WTC11 (cell line): ENCODE measurements at regions not wholly inside any gene's neighbourhood (a gene's known extent, or its start where the extent isn't known, plus 50 kb on each side); places are given as distances from the start of the nearest gene placed in this dataset.

Experiments
- ATAC-seq: fragments of 200-7000 bp; cut with Tn5 transposase; 2 replicates; pipeline ENCODE4 v1.10.0; 2021; ENCODE audit warnings: mild to moderate bottlenecking, moderate library complexity
- CTCF ChIA-PET: fragments of 300-600 bp; sonication (Branson Sonifier 250); formaldehyde crosslinking; loops from one replicate; lab custom pipeline; 2021; ENCODE audit warnings: antibody characterized with exemption; lab: Charles Lee
- POLR2A ChIA-PET: fragments of 350-600 bp; sonication (Branson Sonifier 250); formaldehyde crosslinking; loops from one replicate; lab custom pipeline; 2021; ENCODE audit warnings: antibody characterized with exemption; lab: Charles Lee
- DNase-seq: peaks from one replicate; pipeline ENCODE4 v3.0.0; 2021; ENCODE audit warnings: low spot score
- H3K27ac Mint-ChIP-seq: 2 replicates; pipeline ENCODE4 v1.8.0; 2021; ENCODE audit warnings: mixed read lengths
- H3K27me3 Mint-ChIP-seq: 2 replicates; pipeline ENCODE4 v1.8.0; 2021; ENCODE audit warnings: low read depth, mild to moderate bottlenecking, moderate library complexity, mixed read lengths
- H3K36me3 Mint-ChIP-seq: 2 replicates; pipeline ENCODE4 v1.8.0; 2021; ENCODE audit warnings: mixed read lengths
- H3K4me1 Mint-ChIP-seq: 2 replicates; pipeline ENCODE4 v1.8.0; 2022; ENCODE audit warnings: mixed read lengths
- H3K4me3 Mint-ChIP-seq: 2 replicates; pipeline ENCODE4 v1.8.0; 2021; ENCODE audit warnings: mild to moderate bottlenecking, moderate library complexity, mixed read lengths
- H3K9me3 Mint-ChIP-seq: 2 replicates; pipeline ENCODE4 v1.8.0; 2021; ENCODE audit warnings: mixed read lengths
- CBFB ChIP-seq: sonication (generic); formaldehyde crosslinking; IDR thresholded peaks from 2 replicates; pipeline ENCODE4 v1.8.1; 2022; ENCODE audit warnings: mild to moderate bottlenecking, low read depth, missing genetic modification reagents
- E2F1 ChIP-seq: sonication (generic); formaldehyde crosslinking; IDR thresholded peaks from 2 replicates; pipeline ENCODE4 v1.8.0; 2022; ENCODE audit warnings: mild to moderate bottlenecking, missing genetic modification reagents
- ESRRA ChIP-seq: sonication (generic); formaldehyde crosslinking; IDR thresholded peaks from 2 replicates; pipeline ENCODE4 v1.8.1; 2022; ENCODE audit warnings: mild to moderate bottlenecking, missing genetic modification reagents, borderline replicate concordance
- FOXP1 ChIP-seq: sonication (generic); formaldehyde crosslinking; IDR thresholded peaks from 2 replicates; pipeline ENCODE4 v1.8.0; 2022; ENCODE audit warnings: missing genetic modification reagents, mild to moderate bottlenecking, moderate library complexity, borderline replicate concordance
- MLX ChIP-seq: sonication (generic); formaldehyde crosslinking; IDR thresholded peaks from 2 replicates; pipeline ENCODE4 v1.8.1; 2023; ENCODE audit warnings: mild to moderate bottlenecking, missing genetic modification reagents, moderate library complexity
- NR3C1 ChIP-seq: sonication (generic); formaldehyde crosslinking; conservative IDR thresholded peaks from 2 replicates; pipeline ENCODE4 v1.8.1; 2023; ENCODE audit warnings: low read depth, mild to moderate bottlenecking, missing genetic modification reagents
- OVOL2 ChIP-seq: fragments of 250-450 bp; sonication (Bioruptor Pico); IDR thresholded peaks from 2 replicates; pipeline ENCODE4 v1.9.0; 2021; ENCODE audit warnings: mild to moderate bottlenecking, borderline replicate concordance
- SMAD3 ChIP-seq: sonication (generic); formaldehyde crosslinking; IDR thresholded peaks from 2 replicates; pipeline ENCODE4 v1.8.0; 2022; ENCODE audit warnings: missing genetic modification reagents, mild to moderate bottlenecking, borderline replicate concordance
- SOX15 ChIP-seq: fragments of 250-450 bp; sonication (Bioruptor Pico); IDR thresholded peaks from 2 replicates; pipeline ENCODE4 v1.9.0; 2021; ENCODE audit warnings: mild to moderate bottlenecking
- SP1 ChIP-seq: sonication (generic); formaldehyde crosslinking; conservative IDR thresholded peaks from 2 replicates; pipeline ENCODE4 v1.8.1; 2022; ENCODE audit warnings: missing genetic modification reagents
- ZMAT4 ChIP-seq: fragments of 250-450 bp; sonication (Bioruptor Pico); IDR thresholded peaks from 2 replicates; pipeline ENCODE4 v1.9.0; 2021; ENCODE audit warnings: mild to moderate bottlenecking
- ZNF138 ChIP-seq: sonication (generic); formaldehyde crosslinking; conservative IDR thresholded peaks from 2 replicates; pipeline ENCODE4 v1.8.1; 2022; ENCODE audit warnings: mild to moderate bottlenecking, moderate library complexity, missing genetic modification reagents
- ZNF219 ChIP-seq: sonication (generic); formaldehyde crosslinking; IDR thresholded peaks from 2 replicates; pipeline ENCODE4 v1.8.0; 2023; ENCODE audit warnings: missing genetic modification reagents, mild to moderate bottlenecking, borderline replicate concordance
- ZNF232 ChIP-seq: sonication (generic); formaldehyde crosslinking; IDR thresholded peaks from 2 replicates; pipeline ENCODE4 v1.8.0; 2022; ENCODE audit warnings: mild to moderate bottlenecking, missing genetic modification reagents
- ZNF423 ChIP-seq: fragments of 250-450 bp; sonication (Bioruptor Pico); IDR thresholded peaks from 2 replicates; pipeline ENCODE4 v2.1.2; 2022; ENCODE audit warnings: mild to moderate bottlenecking, moderate library complexity
- TF ChIP-seq, protein P1 (sequence below): sonication (generic); formaldehyde crosslinking; IDR thresholded peaks from 2 replicates; pipeline ENCODE4 v1.8.1; 2022; ENCODE audit warnings: missing genetic modification reagents, borderline replicate concordance
- TF ChIP-seq, protein P2 (sequence below): sonication (generic); formaldehyde crosslinking; IDR thresholded peaks from 2 replicates; pipeline ENCODE4 v1.8.1; 2022; ENCODE audit warnings: low read depth, mild to moderate bottlenecking, moderate library complexity, missing genetic modification reagents, borderline replicate concordance
- TF ChIP-seq, protein P3 (sequence below): fragments of 250-450 bp; sonication (Bioruptor Pico); conservative IDR thresholded peaks from 2 replicates; pipeline ENCODE4 v1.9.0; 2021; ENCODE audit warnings: mild to moderate bottlenecking

- no peak for TF ChIP-seq MLX (CRISPR knock-in tag)
- TF ChIP-seq NR3C1 (CRISPR knock-in tag) = no peak
- TF ChIP-seq FOXP1 (CRISPR knock-in tag) = no peak
- TF ChIP-seq, protein P1, sequence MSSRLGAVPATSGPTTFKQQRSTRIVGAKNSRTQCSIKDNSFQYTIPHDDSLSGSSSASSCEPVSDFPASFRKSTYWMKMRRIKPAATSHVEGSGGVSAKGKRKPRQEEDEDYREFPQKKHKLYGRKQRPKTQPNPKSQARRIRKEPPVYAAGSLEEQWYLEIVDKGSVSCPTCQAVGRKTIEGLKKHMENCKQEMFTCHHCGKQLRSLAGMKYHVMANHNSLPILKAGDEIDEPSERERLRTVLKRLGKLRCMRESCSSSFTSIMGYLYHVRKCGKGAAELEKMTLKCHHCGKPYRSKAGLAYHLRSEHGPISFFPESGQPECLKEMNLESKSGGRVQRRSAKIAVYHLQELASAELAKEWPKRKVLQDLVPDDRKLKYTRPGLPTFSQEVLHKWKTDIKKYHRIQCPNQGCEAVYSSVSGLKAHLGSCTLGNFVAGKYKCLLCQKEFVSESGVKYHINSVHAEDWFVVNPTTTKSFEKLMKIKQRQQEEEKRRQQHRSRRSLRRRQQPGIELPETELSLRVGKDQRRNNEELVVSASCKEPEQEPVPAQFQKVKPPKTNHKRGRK (CRISPR knock-in tag) = no peak
- TF ChIP-seq, protein P2, sequence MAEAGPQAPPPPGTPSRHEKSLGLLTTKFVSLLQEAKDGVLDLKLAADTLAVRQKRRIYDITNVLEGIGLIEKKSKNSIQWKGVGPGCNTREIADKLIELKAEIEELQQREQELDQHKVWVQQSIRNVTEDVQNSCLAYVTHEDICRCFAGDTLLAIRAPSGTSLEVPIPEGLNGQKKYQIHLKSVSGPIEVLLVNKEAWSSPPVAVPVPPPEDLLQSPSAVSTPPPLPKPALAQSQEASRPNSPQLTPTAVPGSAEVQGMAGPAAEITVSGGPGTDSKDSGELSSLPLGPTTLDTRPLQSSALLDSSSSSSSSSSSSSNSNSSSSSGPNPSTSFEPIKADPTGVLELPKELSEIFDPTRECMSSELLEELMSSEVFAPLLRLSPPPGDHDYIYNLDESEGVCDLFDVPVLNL (CRISPR knock-in tag) = no peak
- TF ChIP-seq ZMAT4 (CRISPR knock-in tag) = no peak
- no peak for TF ChIP-seq ZNF219 (CRISPR knock-in tag)
Measured at GRCh38 chr9:22316645-22317044, 130.0 kb upstream of the DMRTA1 start (continued).

- no peaks in the 10 kb centered on the region for H3K36me3 Mint-ChIP-seq
- ChIA-PET CTCF (no interaction called here), POLR2A (no interaction called here)
- peaks cover 8% of the 10 kb centered on the region; the same call in 1 of the 2 replicates for H3K9me3 Mint-ChIP-seq
- no peaks in the 10 kb centered on the region for H3K27me3 Mint-ChIP-seq
- no peak overlapping the region for H3K27ac Mint-ChIP-seq
- no peak for ATAC-seq
- DNase-seq = no peak
- H3K4me1 Mint-ChIP-seq = no peaks in the 10 kb centered on the region
- no peak overlapping the region for H3K4me3 Mint-ChIP-seq
- TF ChIP-seq, protein P3, sequence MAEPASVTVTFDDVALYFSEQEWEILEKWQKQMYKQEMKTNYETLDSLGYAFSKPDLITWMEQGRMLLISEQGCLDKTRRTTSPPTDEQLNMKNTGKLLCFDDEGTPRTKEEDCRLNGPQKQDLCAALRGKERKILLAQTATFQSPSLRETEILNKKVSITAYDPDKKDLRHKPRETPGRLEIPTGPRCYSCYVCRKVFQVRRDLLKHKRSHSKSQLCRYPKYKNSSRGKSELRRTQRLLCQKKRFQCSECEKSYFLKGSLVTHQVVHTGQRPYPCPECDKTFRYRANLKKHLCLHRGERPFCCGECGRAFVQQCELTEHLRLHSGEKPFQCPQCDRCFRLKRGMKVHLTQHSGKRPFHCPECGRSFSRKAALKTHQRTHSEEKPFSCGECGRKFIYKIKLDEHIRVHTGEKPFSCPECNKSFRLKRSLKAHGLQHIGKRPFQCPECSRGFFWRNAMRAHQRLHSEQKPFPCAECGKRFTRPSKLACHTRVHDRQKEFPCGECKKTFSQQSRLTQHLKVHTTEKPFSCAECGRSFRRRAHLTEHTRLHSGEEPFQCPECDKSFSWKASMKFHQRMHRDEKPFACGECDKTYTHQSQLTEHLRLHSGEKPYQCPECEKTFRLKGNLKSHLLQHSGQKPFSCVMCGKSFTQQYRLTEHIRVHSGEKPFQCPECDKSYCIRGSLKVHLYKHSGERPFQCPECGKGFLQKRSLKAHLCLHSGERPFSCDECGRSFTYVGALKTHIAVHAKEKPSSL (CRISPR knock-in tag) = no peak
- no peak for TF ChIP-seq SMAD3 (CRISPR knock-in tag)
- no peak for TF ChIP-seq ZNF232 (CRISPR knock-in tag)
- no peak for TF ChIP-seq OVOL2 (CRISPR knock-in tag)
- TF ChIP-seq ZNF423 (CRISPR knock-in tag) = no peak
- no peak for TF ChIP-seq SP1 (CRISPR knock-in tag)
Measured at GRCh38 chr9:22331533-22331932, 115.1 kb upstream of the DMRTA1 start.

- no peaks in the 10 kb centered on the region for H3K4me1 Mint-ChIP-seq
- no peaks in the 10 kb centered on the region for H3K36me3 Mint-ChIP-seq
- POLR2A ChIA-PET = no interaction called here
- no peak for ATAC-seq
- H3K27me3 Mint-ChIP-seq = no peaks in the 10 kb centered on the region
- CTCF ChIA-PET = interaction anchor here (1.0 kb wide), 1 partner anchor 120 kb away, joined by 3 read pairs; no protein-coding TSS in a partner anchor
- peaks cover 8% of the 10 kb centered on the region; the same call in 1 of the 2 replicates for H3K9me3 Mint-ChIP-seq
- no peak overlapping the region for H3K27ac Mint-ChIP-seq
- DNase-seq = no peak
- H3K4me3 Mint-ChIP-seq = no peak overlapping the region
- TF ChIP-seq, protein P3 (CRISPR knock-in tag) = no peak
- TF ChIP-seq ESRRA (CRISPR knock-in tag) (no peak), ZNF138 (no peak), CBFB (no peak), SOX15 (CRISPR knock-in tag) (no peak), E2F1 (CRISPR knock-in tag) (no peak)
- TF ChIP-seq, protein P1 (CRISPR knock-in tag) = no peak
Measured at GRCh38 chr9:22332202-22332601, 114.4 kb upstream of the DMRTA1 start.
